ENCODE measurements at regions not wholly inside any gene's neighbourhood (a gene's known extent, or its start where the extent isn't known, plus 50 kb on each side); places are given as distances from the start of the nearest gene placed in this dataset.

DNA sequence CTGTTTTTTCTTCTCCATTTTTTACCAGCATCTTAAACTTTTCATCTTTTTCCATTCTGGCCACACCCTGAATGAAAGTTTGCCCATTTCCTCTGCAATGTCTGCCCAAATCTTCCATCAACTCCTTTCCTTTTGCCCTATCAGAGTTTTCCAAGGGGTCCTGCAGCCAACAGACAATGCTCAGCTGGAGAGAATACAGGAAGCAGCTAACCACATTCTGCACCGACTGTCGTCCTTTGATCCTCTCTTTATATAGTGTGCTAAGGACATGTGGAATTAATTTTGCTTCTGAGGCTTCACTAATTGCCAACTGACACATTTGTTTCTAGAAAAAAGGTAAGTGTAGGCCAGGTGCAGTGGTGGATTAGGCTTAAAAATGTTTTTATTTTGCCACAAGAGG, 50.5 kb upstream of the DLX2 start:
- H3K4me3 ChIP-seq (ENCODE audit: low read length), result no peak overlapping the region
- TF ChIP-seq, protein P1, sequence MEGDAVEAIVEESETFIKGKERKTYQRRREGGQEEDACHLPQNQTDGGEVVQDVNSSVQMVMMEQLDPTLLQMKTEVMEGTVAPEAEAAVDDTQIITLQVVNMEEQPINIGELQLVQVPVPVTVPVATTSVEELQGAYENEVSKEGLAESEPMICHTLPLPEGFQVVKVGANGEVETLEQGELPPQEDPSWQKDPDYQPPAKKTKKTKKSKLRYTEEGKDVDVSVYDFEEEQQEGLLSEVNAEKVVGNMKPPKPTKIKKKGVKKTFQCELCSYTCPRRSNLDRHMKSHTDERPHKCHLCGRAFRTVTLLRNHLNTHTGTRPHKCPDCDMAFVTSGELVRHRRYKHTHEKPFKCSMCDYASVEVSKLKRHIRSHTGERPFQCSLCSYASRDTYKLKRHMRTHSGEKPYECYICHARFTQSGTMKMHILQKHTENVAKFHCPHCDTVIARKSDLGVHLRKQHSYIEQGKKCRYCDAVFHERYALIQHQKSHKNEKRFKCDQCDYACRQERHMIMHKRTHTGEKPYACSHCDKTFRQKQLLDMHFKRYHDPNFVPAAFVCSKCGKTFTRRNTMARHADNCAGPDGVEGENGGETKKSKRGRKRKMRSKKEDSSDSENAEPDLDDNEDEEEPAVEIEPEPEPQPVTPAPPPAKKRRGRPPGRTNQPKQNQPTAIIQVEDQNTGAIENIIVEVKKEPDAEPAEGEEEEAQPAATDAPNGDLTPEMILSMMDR (conservative IDR thresholded peaks at IDR 0.05; ENCODE audit: low read length), result no peak
- DNase-seq (ENCODE audit: low read depth), result no peak

GRCh38 chr2:172153757-172154156, 51.1 kb upstream of the DLX2 start:
- TF ChIP-seq, protein P1 (conservative IDR thresholded peaks at IDR 0.05; ENCODE audit: low read length), result no peak
- no peak for DNase-seq (ENCODE audit: low read depth)
- no peak overlapping the region for H3K4me3 ChIP-seq (ENCODE audit: low read length)

DNA sequence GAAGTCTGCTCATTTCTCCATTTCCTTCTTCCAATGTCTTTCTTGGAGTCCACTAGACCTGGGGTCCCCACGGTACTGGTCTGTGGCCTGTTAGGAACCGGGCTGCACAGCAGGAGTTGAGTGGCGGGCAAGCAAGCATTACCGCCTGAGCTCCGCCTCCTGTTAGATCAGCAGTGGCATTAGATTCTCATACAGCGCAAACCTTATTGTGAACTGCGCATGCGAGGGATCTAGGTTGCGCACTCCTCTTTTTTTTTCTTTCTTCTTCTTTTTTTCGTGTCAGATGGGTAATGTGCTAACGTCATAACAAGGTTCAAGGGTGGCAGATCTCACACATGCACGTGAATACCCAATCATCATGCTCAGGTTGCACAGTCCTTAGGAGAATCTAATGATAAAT, 53.1 kb upstream of the DLX2 start:
- no peak for DNase-seq (ENCODE audit: low read depth)
- TF ChIP-seq, protein P1 (conservative IDR thresholded peaks at IDR 0.05; ENCODE audit: low read length), result no peak

DNA sequence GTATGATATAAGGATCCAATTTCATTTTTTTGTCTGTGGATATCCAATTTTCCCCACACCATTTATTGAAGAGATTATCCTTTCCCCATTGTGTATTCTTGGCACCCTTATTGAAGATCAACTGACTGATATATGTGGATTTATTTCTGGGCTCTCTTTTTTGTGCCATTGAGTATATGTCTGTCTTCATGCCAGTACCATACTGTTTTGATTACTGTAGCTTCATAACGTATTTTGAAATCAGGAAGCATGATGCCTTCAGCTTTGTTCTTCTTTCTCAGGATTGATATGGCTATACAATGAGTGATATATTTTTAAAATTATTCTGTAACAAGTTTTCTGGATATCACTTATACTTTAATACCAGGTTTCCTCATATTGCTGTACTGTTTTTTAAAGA, 58.1 kb upstream of the DLX2 start:
- no peak for DNase-seq (ENCODE audit: low read depth)
- TF ChIP-seq, protein P1 (conservative IDR thresholded peaks at IDR 0.05; ENCODE audit: low read length), result no peak
- H3K4me3 ChIP-seq (ENCODE audit: low read length), result no peak overlapping the region

More for the DNA sequence above, 53.1 kb upstream of the DLX2 start:
- H3K4me3 ChIP-seq (ENCODE audit: low read length), result no peak overlapping the region

DNA sequence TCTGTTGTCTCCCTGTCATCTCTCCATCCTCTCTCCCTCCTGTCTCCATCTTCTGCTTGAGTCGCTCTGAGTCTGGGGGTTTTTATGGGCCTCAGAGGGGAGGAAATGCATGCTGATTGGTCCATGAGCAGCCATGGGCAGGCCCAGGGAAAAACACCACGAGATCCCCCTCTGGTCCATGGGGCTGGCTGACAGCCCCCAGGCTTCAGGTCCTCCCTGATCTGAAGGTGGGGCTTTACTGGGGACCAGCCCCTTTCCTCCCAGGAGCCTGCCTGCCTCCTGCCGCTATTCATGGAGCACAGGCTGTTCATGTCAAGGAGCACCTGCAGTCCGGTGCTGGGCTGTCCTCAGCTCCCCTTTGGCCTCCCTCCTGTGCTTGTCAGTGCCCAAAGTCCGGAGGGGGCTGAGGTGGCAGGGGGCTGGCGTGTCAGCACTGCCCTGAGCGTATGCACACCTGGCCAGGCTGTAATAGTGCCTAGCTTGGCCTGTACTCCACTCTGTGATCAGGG, 59.6 kb upstream of the DLX2 start:
- no peak overlapping the region for H3K4me3 ChIP-seq (ENCODE audit: low read length)
- no peak for DNase-seq (ENCODE audit: low read depth)
- TF ChIP-seq, protein P1 (conservative IDR thresholded peaks at IDR 0.05; ENCODE audit: low read length), result no peak

DNA sequence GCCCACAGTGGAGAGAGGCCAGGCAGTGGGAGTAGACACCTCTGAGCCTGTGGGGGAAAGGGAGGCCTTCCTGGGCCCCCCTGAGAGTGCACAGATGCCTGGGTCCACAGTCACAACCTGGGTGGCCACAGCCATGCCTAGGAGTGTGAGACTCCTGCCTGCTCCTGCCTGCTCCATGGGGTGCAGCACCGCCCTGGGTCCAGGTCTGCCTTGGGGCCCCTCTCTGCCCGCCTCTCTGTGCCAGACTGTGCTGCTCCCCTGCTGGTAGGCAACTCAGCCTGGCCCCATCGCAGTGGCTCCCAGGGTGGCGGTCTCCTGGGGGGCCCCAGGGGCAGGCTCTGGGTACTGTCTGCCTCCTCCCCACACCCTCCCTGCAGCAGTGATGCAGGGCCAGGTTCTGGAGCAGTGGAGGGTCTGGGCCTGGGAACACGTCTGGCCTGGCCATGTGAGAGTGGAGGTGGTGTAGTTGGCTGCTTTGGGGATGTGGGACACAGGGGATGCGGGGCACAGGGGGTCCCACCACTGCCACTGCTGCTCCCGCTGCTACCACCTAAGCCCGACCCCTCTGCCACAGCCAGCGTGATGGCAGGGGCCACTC, 60.1 kb upstream of the DLX2 start:
- TF ChIP-seq, protein P1 (conservative IDR thresholded peaks at IDR 0.05; ENCODE audit: low read length), result no peak
- H3K4me3 ChIP-seq (ENCODE audit: low read length), result no peak overlapping the region
- no peak for DNase-seq (ENCODE audit: low read depth)

DNA sequence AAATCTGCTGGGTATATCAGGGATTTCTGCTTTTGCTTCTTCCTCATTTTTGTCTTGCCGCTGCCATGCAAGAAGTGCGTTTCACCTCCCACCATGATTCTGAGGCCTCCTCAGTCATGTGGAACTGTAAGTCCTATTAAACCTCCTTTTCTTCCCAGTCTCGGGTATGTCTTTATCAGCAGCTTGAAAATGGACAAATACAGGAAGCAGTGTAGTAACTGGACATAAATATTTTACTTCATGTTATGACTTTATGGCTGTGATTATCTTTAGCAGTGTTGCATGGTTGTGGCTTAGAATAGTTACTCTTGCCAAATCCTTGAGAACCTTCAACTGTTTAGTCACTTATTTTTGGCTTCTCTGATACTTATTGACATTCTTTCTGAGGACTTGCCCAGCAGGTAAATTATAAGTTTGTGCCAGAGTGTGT, 66.2 kb upstream of the DLX2 start:
- TF ChIP-seq, protein P1 (conservative IDR thresholded peaks at IDR 0.05; ENCODE audit: low read length), result no peak
- H3K4me3 ChIP-seq (ENCODE audit: low read length), result no peak overlapping the region
- peak; percentile 80 for DNase-seq (ENCODE audit: low read depth)
